Trophoblast cell (in vitro differentiated cells and primary cell): ENCODE measurements at regions not wholly inside any gene's neighbourhood (a gene's known extent, or its start where the extent isn't known, plus 50 kb on each side); places are given as distances from the start of the nearest gene placed in this dataset.

Experiments
- DNase-seq, 2 donors: peaks; one replicate each; pipeline ENCODE4 v3.0.0-alpha.2; 2016
- H2AFZ ChIP-seq: 2 replicates; pipeline ENCODE4 v1.6.1; 2013; ENCODE audit warnings: low read length, moderate library complexity, mild to moderate bottlenecking; ENCODE audit not compliant: insufficient read depth, poor library complexity
- H2AK5ac ChIP-seq: 2 replicates; pipeline ENCODE4 v1.6.1; 2013; ENCODE audit warnings: mild to moderate bottlenecking, low read length
- H2BK120ac ChIP-seq: 2 replicates; pipeline ENCODE4 v1.6.1; 2013; ENCODE audit warnings: low read length, mild to moderate bottlenecking, moderate library complexity; ENCODE audit not compliant: insufficient read depth, poor library complexity
- H2BK12ac ChIP-seq: 2 replicates; pipeline ENCODE4 v1.6.1; 2013; ENCODE audit warnings: mild to moderate bottlenecking, low read length, moderate library complexity
- H2BK5ac ChIP-seq: 2 replicates; pipeline ENCODE4 v1.6.1; 2013; ENCODE audit warnings: low read length, low read depth, moderate library complexity, mild to moderate bottlenecking; ENCODE audit not compliant: poor library complexity
- H3K14ac ChIP-seq: 2 replicates; pipeline ENCODE4 v1.6.1; 2013; ENCODE audit warnings: mild to moderate bottlenecking, low read length
- H3K18ac ChIP-seq: 2 replicates; pipeline ENCODE4 v1.6.1; 2013; ENCODE audit warnings: mild to moderate bottlenecking, low read length
- H3K23ac ChIP-seq: 2 replicates; pipeline ENCODE4 v1.6.1; 2013; ENCODE audit warnings: low read length
- H3K27ac ChIP-seq: 2 replicates; pipeline ENCODE4 v1.5.1; 2013; ENCODE audit warnings: low read depth, mild to moderate bottlenecking, inconsistent platforms, low read length, moderate library complexity
- H3K27me3 ChIP-seq: 2 replicates; pipeline ENCODE4 v1.6.1; 2013; ENCODE audit warnings: inconsistent platforms, mild to moderate bottlenecking, low read length, moderate library complexity; ENCODE audit not compliant: insufficient read depth
- H3K36me3 ChIP-seq, 2 experiments: 1 replicate in 1 of 2; 2 replicates in 1 of 2; pipeline ENCODE4 v1.6.1; 2013; ENCODE audit warnings: low read length in 2 of 2, mild to moderate bottlenecking in 2 of 2, moderate library complexity in 1 of 2; ENCODE audit not compliant: insufficient read depth in 2 of 2, control insufficient read depth in 1 of 2
- H3K4ac ChIP-seq: 2 replicates; pipeline ENCODE4 v1.6.1; 2013; ENCODE audit warnings: low read depth, mild to moderate bottlenecking, low read length, moderate library complexity
- H3K4me1 ChIP-seq, 2 experiments: 1 replicate in 1 of 2; 2 replicates in 1 of 2; pipeline ENCODE4 v1.6.1; 2013; ENCODE audit warnings: low read length in 2 of 2, mild to moderate bottlenecking in 2 of 2, moderate library complexity in 1 of 2; ENCODE audit not compliant: insufficient read depth in 2 of 2, control insufficient read depth in 1 of 2
- H3K4me2 ChIP-seq: 2 replicates; pipeline ENCODE4 v1.6.1; 2013; ENCODE audit warnings: inconsistent platforms, mild to moderate bottlenecking, low read length, moderate library complexity
- H3K4me3 ChIP-seq: 2 replicates; pipeline ENCODE4 v1.5.1; 2013; ENCODE audit warnings: mild to moderate bottlenecking, low read depth, low read length, inconsistent platforms
- H3K79me1 ChIP-seq: one replicate; pipeline ENCODE4 v1.6.1; 2013; ENCODE audit warnings: low read length
- H3K79me2 ChIP-seq: 2 replicates; pipeline ENCODE4 v1.6.1; 2013; ENCODE audit warnings: low read length, mild to moderate bottlenecking; ENCODE audit not compliant: control insufficient read depth, insufficient read depth, poor library complexity
- H3K9ac ChIP-seq: 2 replicates; pipeline ENCODE4 v1.6.1; 2013; ENCODE audit warnings: mild to moderate bottlenecking, low read length
- H3K9me3 ChIP-seq: 2 replicates; pipeline ENCODE4 v1.6.1; 2013; ENCODE audit warnings: low read depth, mild to moderate bottlenecking, control low read depth, inconsistent platforms, low read length; ENCODE audit not compliant: insufficient read depth
- H4K12ac ChIP-seq: 2 replicates; pipeline ENCODE4 v1.6.1; 2013; ENCODE audit warnings: low read depth, mild to moderate bottlenecking, low read length, moderate library complexity
- H4K8ac ChIP-seq: 2 replicates; pipeline ENCODE4 v1.6.1; 2013; ENCODE audit warnings: low read depth, mild to moderate bottlenecking, low read length, moderate library complexity
- H4K91ac ChIP-seq: one replicate; pipeline ENCODE4 v1.6.1; 2013; ENCODE audit warnings: low read depth, mild to moderate bottlenecking, low read length, moderate library complexity
- WGBS: extraction: QIAGEN DNeasy Blood & Tissue Kit; methylation state at CpG from one replicate; pipeline ENCODE4 v1.1.7; 2013; ENCODE audit warnings: missing lambda C conversion rate; ENCODE audit not compliant: insufficient read length, insufficient coverage; ENCODE audit errors: extremely low coverage; 5-methylcytosine and 5-hydroxymethylcytosine counted together

- no peak for DNase-seq
- H2BK12ac ChIP-seq = no peak overlapping the region
- no peaks in the 10 kb centered on the region for H3K36me3 ChIP-seq
Measured at GRCh38 chr6:81612136-81612535, 140.3 kb downstream of the TENT5A start.

GRCh38 chr6:81609736-81610135 is 142.7 kb downstream of the TENT5A start:
- H3K14ac ChIP-seq = no peak overlapping the region
- peaks cover 0 to 2% of the 10 kb centered on the region in 2 experiments for H3K4me1 ChIP-seq
- no peak overlapping the region for H2BK5ac ChIP-seq
- no peak overlapping the region for H3K9ac ChIP-seq
- no peak overlapping the region for H4K91ac ChIP-seq
- no peak overlapping the region for H2AFZ ChIP-seq
- no peak overlapping the region for H2AK5ac ChIP-seq
- H2BK12ac ChIP-seq = no peak overlapping the region
- no peak overlapping the region for H3K4ac ChIP-seq
- H3K4me2 ChIP-seq = no peak overlapping the region
- H2BK120ac ChIP-seq = no peak overlapping the region
- DNase-seq = no peak
- no peak overlapping the region for H3K18ac ChIP-seq
- no peaks in the 10 kb centered on the region for H3K27me3 ChIP-seq
- no peak overlapping the region for H3K4me3 ChIP-seq
- H3K27ac ChIP-seq = no peak overlapping the region
- H3K79me1 ChIP-seq = no peaks in the 10 kb centered on the region
- no peak overlapping the region for H4K8ac ChIP-seq
- H3K23ac ChIP-seq = no peak overlapping the region
- no peak overlapping the region for H4K12ac ChIP-seq
- no peaks in the 10 kb centered on the region for H3K9me3 ChIP-seq
- no peaks in the 10 kb centered on the region for H3K36me3 ChIP-seq
- H3K79me2 ChIP-seq = no peaks in the 10 kb centered on the region

More at GRCh38 chr6:81612136-81612535, 140.3 kb downstream of the TENT5A start:
- no peak overlapping the region for H3K14ac ChIP-seq
- no peaks in the 10 kb centered on the region for H3K79me2 ChIP-seq
- no peak overlapping the region for H4K91ac ChIP-seq
- H2BK120ac ChIP-seq = no peak overlapping the region
- no CpG with 5 or more reads among the region's 4 CpGs for WGBS
- H3K23ac ChIP-seq = no peak overlapping the region
- H4K12ac ChIP-seq = no peak overlapping the region
- H3K9me3 ChIP-seq = no peaks in the 10 kb centered on the region
- no peak overlapping the region for H2AK5ac ChIP-seq
- H3K4ac ChIP-seq = no peak overlapping the region
- H4K8ac ChIP-seq = no peak overlapping the region
- H3K4me3 ChIP-seq = no peak overlapping the region
- H2AFZ ChIP-seq = no peak overlapping the region
- no peak overlapping the region for H3K27ac ChIP-seq
- no peak overlapping the region for H3K4me2 ChIP-seq
- H3K4me1 ChIP-seq = peaks cover 0 to 2% of the 10 kb centered on the region in 2 experiments
- no peak overlapping the region for H3K18ac ChIP-seq
- no peaks in the 10 kb centered on the region for H3K27me3 ChIP-seq
- H2BK5ac ChIP-seq = no peak overlapping the region
- no peaks in the 10 kb centered on the region for H3K79me1 ChIP-seq
- H3K9ac ChIP-seq = no peak overlapping the region

GRCh38 chr6:81608776-81609175 is 143.7 kb downstream of the TENT5A start:
- H3K9ac ChIP-seq = no peak overlapping the region
- H2BK120ac ChIP-seq = no peak overlapping the region
- no peak overlapping the region for H4K12ac ChIP-seq
- no peak overlapping the region for H3K4me2 ChIP-seq
- no peak overlapping the region for H3K4me3 ChIP-seq
- no peak overlapping the region for H3K14ac ChIP-seq
- no peak overlapping the region for H3K18ac ChIP-seq
- H3K36me3 ChIP-seq = no peaks in the 10 kb centered on the region
- no peaks in the 10 kb centered on the region for H3K4me1 ChIP-seq
- no peak overlapping the region for H3K4ac ChIP-seq
- no peaks in the 10 kb centered on the region for H3K27me3 ChIP-seq
- H3K79me2 ChIP-seq = no peaks in the 10 kb centered on the region
- no peak overlapping the region for H3K27ac ChIP-seq
- H2AFZ ChIP-seq = no peak overlapping the region
- H3K9me3 ChIP-seq = no peaks in the 10 kb centered on the region
- no peak for DNase-seq
- no peak overlapping the region for H4K91ac ChIP-seq
- H2BK12ac ChIP-seq = no peak overlapping the region
- H2BK5ac ChIP-seq = no peak overlapping the region
- no peak overlapping the region for H4K8ac ChIP-seq
- whole genome bisulfite sequencing = no CpG with 5 or more reads among the region's 2 CpGs
- no peak overlapping the region for H3K23ac ChIP-seq
- no peak overlapping the region for H2AK5ac ChIP-seq
- H3K79me1 ChIP-seq = no peaks in the 10 kb centered on the region

- Histone ChIP-seq H2AK5ac (no peak overlapping the region), H3K79me2 (no peaks in the 10 kb centered on the region), H3K27me3 (no peaks in the 10 kb centered on the region), H3K9me3 (no peaks in the 10 kb centered on the region), H2BK12ac (no peak overlapping the region), H3K4ac (no peak overlapping the region), H2BK5ac (no peak overlapping the region), H3K9ac (no peak overlapping the region), H4K8ac (no peak overlapping the region), H3K4me2 (no peak overlapping the region), H3K27ac (no peak overlapping the region), H2AFZ (no peak overlapping the region), H4K12ac (no peak overlapping the region), H4K91ac (no peak overlapping the region), H3K4me1 (no peaks in the 10 kb centered on the region), H3K36me3 (no peaks in the 10 kb centered on the region), H3K79me1 (no peaks in the 10 kb centered on the region), H3K4me3 (no peak overlapping the region), H3K18ac (no peak overlapping the region), H3K23ac (no peak overlapping the region), H3K14ac (no peak overlapping the region), H2BK120ac (no peak overlapping the region)
- no peak for DNase-seq
- no CpG with 5 or more reads among the region's 2 CpGs for WGBS
Measured at GRCh38 chr6:81606965-81607381, 145.5 kb downstream of the TENT5A start.
